Left renal cortex interstitium (tissue), 4 donors: ENCODE measurements at regions not wholly inside any gene's neighbourhood (a gene's known extent, or its start where the extent isn't known, plus 50 kb on each side); places are given as distances from the start of the nearest gene placed in this dataset.

Experiments used
- DNase-seq, 4 donors: peaks; one replicate each; pipeline ENCODE4 v3.0.0-alpha.2; 2013; ENCODE audit warnings: low read depth in 4 of 4, low spot score in 2 of 4, missing footprints in 1 of 4

DNA sequence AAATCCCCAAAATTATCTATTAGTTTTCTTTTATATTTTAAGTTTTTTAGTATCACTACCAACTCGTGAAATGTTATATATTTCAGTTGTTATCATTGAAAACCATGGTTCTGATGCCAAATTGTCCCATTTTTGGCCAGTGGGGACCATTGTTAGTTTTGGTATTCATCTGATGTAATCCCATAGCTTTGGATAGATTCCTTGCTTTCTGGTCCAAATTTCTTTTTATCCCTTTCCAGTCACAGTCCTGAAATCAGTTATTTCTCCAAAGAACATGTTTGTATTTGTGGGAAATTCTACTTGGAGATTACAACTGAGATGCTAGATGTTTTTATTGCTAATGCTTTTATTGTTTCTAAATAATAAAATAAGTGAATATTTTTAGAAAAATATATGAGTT is 976.8 kb upstream of the CRIM1 start:
- DNase-seq, result no peak

DNA sequence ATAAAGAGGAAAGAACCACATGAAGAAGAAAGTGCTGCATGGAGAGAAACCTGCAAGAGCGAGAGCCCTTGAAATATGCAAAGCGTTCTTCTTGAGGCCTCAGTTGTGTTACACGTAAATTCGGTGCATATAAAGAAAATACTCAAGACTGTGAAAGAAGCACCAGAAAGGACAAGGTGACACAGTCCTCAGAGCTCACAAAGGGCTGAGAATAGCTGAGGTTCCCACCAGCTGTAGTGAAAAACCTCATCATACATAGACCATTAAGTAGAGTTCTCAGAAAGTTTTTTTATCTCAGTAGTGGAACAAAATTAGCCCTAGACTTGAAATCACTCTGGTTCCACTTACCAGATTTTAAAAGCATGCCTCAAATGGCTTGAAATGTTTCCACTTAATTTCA is 980.7 kb upstream of the CRIM1 start:
- DNase-seq, result no peak

DNA sequence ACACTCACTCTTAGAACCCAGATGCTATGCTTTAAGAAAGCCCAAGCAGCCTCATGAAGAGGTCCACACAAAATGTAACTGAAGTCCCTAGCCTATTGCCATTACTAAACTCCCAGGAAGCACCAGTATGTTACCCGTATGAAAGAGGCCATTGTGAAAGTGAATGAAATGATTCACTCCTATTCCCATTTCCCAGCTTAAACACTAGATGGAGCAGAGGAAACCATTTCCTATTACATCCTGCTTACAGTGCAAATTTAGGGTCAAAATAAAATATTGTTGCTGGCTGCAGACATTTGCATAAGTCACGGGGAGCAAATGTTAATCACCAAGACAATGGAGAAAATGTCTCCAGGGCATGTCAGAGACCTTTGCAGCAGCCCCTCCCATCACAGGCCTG is 989.7 kb upstream of the CRIM1 start:
- no peak for DNase-seq

DNA sequence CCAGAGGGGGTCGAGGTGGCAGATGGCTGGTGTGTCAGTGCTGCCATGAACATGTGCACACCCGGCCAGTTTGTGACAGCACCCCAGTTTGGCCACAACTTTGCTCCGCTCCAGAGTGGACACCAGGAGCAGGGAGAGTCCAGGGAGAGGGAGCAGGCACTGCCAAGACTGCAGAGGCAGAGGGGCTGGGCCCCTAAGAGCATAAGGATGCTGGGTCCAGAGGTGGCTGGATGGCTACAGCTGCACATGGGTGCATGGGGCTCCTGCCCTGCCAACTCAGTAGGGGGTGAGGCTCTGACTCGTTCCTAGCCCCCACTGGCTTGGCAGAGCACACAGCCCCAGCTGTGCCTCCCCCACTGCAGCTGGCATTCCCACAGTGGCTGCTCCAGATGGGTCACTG is 999.2 kb upstream of the CRIM1 start:
- no peak for DNase-seq

DNA sequence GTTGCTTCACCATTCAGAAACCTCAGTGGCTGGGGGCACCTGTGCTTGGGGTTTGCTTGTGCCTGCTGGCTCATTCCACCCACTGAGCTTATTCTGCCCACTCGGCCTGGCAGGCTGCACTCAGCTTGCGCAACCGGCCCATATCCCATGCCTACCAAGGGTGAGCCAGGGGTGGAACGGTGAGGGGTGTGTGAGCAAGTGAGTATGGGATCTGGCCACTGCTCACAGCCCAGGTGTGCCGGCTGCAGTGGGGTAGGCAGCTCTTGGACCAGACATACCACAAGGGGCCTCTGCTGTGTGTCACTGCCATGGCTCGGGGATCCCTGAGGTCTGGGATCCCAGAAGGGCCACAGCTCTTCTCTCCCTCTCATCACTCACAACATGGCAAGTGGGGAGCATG is 1000.5 kb upstream of the CRIM1 start:
- DNase-seq, result no peak

DNA sequence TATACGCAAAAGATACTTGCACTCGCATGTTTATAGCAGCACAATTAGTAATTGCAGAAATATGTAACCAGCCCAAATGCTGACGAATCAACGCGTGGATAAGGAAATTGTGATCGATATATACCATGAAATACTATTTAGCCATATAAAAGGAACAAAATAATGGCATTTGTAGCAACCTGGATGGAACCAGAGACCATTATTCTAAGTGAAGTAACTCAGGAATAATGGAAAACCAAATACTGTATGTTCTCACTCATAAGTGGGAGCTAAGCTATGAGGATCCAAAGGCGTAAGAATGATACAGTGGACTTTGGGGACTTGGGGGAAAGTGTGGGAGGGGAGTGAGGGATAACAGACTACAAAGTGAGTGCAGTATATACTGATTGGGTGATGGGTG is 1008.0 kb upstream of the CRIM1 start:
- no peak for DNase-seq

DNA sequence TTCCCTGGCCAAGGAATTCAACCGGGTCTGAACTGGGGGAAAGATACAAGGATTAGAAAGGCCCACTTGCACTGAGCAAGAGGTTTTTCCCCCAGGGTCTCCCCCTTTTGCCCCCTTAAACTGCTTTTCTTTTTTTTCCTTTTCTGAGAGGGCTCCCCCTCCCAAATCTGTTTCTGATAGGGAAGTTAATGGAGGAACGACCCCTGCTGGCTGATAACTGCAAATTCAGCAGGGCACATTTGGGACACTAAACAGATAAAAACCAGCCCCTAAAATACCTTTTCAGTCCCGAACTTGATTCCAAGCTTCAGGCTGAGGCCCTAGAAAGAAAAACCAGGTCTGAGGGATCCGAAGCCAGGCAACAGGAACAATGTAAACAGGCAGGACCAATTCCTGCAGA is 1012.4 kb upstream of the CRIM1 start:
- no peak for DNase-seq

DNA sequence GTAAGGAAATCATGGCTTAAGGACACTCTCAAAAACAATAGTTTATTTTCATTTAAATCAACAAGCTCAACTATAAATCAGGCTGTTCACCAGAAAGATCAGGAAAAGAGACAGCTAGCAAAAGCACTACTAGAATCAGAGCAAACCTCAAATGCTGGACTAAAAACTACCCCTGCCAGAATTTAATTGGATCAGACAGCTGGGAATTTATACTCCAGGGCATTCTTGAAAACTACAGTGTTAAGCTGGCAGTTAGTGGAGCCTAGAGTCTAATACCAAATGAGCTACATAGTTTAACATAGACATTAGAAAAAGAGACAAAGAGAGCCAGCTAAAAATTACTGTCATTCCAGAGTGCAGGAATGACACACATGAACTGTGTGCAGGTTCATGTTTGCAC is 1016.4 kb upstream of the CRIM1 start:
- no peak for DNase-seq

DNA sequence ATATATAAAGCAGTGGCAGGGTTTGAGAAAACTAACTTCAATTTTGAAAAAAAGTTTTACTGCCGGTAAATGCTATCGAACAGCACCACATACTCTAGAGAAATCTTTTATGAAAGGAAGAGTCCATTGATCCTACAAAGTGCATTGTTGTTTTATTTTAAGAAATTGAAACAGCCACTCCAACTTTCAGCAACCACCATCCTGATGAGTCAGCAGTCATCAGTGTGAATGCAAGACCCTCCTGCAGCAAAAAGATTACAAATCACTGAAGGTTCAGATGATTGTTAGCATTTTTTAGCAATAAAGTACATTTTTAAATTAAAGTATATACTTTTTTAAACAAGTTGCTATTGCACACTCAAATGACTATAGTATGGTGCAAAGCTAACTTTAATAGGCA is 1017.7 kb upstream of the CRIM1 start:
- no peak for DNase-seq

DNA sequence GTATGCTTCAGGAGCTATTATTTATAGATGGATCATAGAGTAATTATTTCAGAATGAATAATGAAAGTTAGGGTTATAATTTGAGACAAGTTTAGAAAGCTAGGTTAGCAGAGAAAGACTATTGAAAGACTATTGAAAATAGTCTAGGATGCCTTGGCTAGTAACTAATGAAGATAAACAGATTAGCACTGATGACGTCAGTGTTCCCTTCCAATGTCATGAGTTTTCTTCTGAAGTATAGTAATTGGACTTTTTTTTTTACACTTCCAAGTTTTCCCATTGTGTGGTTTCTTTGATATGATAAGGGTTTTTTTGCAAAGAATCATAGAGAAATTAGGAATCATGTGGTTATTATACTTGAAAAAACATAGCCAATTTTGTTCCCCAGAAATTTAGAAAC is 1041.5 kb upstream of the CRIM1 start:
- no peak for DNase-seq

DNA sequence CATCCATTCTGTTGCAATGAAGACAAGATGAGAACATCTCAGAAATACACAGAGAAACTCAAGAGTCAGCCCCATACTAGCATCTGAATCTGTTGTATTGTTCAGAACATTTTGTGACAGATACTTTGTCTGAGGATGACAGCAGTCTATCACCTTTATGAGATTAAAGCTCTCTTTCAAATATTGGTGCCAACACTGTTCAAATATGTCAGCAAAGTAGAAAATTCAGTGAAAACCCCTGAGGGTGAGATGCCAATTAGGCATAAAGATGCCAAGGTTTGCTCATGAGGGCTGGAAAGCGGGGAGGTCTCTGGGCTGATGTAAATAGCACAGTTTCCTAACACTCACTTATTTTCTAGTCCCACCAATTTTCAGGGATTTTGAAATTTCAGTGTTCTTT is 1054.2 kb upstream of the CRIM1 start:
- DNase-seq, result no peak

DNA sequence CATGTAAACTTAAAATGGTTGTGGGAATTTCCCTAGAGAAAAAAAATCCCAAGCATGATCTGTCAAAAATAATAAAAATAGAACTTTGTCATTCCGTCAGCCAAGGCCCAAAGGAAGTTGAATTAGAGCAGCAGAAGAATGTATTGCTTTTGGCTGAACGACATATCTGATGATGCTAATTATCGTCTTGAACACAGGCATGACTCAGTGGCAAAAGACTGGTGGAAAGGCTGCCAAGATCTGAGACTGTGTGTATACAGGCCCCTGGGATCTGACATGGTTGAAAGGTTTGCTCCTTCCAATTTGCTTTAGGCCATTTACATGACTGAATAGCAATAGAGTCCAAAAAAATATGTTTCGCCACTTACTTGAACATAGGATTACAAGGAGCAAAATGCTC is 1057.1 kb upstream of the CRIM1 start:
- peak in 3 of 4 donors; percentile 2 to 19 (median 11) for DNase-seq

DNA sequence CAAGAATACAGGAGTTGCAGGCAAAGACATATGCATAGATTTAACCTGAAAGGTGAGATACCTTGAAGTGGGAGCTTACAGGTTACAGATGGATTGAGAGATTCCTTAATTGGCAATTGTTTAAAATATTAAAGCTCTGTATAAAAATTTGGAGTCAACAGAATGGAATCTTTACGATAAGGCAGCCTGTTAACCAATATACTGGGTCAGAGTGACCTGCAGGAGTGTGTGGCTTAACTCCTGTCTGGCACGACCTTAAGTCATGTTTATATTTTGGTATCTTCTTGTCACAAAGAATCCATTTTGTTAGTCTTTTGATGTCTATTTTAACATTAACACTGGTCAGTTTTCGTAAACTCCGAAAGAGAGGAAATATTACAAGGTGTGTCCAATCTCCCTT is 1058.2 kb upstream of the CRIM1 start:
- no peak for DNase-seq

DNA sequence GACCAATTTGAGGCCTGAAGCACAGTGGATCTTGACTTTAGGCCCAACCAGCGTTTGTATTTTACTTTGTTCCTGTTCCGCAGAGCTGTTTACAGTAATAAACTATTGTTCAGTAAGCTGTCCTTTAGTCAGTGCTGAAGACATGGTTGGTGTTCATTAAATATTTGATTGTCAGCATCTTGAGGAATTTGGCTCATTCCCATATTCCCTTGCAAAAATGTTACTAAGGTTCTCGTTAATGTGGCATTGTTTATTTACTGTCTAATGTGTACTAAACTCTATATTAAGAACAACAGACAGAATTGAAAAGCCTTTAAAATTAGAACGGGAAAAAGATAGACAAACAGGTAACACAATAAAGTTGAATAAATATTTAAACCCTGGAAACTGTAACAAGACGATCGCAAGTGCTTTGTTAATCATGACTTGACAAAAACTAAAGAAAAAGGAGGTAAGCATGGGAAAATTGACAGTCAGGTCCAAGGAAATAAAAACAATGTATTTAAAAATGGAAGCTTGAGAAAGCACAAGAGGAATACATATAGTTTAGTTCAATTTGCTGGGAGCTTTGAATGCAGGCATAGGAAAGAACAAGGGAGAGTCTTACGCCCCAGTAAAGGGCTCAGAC is 1060.8 kb upstream of the CRIM1 start:
- DNase-seq, result no peak

DNA sequence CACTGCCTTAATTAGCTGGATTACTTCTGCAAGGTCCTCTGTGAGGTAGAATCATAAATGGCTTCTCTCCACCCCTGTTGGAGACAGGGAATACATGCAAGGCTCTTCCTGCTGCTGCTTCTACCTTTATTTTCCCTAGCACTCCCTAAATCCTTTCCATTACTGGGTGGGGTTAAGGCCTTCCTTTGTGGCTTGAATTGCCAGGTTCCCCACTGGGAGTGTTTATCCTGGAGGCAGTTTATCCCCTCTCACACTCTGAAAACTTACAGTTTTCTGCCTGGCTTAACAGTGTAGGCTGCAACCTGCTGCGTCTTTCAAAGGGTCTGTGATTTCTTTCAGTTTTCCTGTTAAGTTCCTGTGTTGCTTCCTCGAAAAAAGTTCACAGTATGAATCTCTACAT is 1062.3 kb upstream of the CRIM1 start:
- DNase-seq, result no peak

DNA sequence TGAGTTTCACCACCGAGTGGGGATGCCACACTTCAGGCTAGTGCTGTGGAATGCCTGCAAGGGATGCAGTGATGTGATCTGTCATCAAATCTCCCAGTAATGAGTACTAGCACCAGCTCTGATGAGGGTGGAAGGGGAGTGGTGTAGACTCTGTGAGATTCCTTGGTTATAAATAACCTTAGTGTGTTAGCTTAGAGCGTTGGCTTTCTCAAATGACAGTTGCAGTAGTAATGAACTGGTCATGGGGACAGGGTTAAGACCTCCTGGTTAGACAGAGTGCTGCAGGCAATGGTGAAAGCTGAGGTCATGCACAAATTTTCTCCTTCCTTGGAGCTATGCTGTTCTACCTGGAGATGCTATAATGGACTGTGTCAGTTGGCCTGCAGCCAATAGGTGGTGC is 1063.4 kb upstream of the CRIM1 start:
- no peak for DNase-seq

DNA sequence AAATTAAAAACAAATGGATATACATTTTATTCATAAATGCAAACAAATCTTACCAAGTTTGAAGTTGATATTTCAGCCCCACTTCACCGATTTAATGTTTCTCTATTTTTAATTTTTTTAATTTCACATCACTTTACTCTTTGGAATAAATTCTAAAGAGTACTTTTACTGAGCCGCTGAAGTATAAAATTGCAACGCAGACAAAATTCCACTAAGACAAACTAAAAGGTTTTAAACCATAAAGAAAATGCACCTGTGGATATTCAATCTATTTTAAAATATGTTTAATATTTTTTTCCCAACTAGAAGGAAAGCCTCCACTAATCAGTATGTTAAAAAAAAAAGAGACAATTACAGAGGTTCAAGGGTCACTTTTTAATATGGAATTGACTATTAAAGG is 1073.9 kb upstream of the CRIM1 start:
- no peak for DNase-seq

DNA sequence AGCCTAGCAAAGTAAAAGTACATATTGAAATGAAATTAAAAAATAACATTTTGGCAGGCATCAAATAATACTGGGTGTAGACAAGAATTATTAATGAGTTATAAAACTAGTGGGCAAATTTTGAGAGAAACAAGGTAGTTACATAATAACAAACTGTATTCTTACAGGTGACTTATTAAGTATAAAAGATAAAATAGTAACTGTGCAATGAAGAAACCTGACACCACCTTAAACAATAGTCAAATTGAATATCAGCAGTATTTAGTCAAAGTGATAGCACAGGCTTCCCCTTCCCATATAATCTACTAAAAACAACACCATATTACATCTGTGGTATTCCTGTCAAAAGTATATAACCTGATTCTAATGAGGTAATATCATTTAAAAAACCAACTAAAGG is 1099.8 kb upstream of the CRIM1 start:
- no peak for DNase-seq

DNA sequence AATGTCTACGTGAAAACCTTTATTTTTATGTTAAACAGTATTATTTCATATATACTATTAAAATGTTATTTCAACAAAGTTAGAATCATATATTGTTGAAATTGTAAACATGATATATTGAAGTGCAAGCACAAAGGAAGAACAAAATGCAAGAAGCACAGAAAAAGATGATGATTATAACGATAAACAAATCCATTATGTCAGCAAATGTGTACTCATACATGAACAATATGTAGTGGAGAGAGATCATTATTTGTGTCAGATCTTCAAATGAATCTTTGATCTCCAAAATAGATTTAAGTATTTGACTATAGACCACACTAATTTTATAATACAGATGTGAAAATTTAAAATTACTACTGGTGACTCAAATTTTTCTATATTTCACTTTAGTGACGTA is 1104.4 kb upstream of the CRIM1 start:
- DNase-seq, result no peak

DNA sequence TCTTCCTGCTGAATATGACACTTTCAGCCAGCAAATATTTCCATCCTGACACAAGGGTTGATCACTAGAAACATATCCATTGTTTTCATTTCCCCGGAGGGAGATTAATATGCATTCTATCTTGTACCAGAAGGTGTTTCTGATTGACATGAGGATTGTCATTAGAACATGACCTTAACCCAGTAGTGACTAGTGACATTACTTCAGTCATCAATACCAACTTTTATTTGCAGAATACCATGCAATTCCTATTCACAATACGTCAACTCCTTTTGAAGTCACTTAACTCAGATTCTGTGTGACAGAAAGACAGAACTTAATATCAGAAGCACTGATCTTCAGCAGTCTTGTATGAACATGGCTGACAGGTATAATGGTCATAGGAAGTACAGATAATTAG is 1108.9 kb upstream of the CRIM1 start:
- no peak for DNase-seq

DNA sequence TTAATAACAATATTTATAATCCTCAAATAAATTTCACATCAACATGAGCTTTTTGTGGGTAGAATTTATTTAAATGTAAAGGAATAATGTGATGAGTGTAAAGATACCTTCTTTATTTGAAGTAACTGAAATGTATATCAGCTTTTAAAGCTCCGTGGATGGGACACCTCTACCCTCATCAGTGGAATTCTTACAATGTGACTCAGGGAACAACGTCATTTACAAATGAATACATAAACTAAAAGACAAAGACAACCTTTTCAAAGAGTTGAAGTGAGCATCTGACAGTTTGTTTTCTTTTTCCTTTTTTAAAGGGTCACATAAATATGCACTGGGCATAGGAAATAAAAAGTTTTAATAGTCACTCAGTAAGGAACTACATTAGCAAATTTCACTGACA is 1127.0 kb upstream of the CRIM1 start:
- DNase-seq, result no peak

DNA sequence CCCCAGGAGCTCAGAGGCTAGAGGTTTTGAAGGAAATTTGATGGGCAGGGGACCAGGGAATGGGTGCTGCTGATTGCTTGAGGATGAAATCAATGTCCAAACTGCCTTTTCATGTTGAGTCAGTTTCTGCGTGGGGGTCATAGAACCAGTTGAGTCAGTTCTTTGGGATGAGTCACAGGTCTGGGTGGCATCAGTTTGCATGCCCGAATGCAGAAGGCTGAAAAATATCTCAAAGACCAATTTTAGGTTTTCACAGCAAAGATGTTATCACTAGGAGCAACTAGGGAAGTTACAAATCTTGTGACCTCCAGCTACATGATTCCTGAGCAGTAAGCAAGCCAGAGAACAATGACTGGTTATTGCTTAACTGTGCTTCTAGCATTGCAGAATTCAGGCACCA is 1135.1 kb upstream of the CRIM1 start:
- no peak for DNase-seq

DNA sequence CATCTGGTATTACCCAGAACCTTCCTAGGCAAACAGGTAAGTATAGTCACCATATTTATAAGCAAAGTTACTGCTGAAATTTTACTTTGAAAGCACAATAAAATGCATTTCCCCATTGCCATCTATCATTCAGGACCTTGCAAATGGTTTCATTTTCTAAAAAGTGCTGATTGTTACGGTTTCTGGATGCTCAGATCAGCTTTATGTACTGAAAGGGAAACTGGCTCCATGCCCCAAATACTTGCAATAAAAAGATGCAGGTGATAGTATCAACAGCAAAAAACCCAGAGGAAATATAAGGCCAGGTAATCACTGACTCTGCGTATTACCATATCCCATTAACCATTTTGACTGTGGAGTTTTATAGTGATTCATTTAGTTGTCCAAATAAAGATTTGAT is 1150.7 kb upstream of the CRIM1 start:
- no peak for DNase-seq

DNA sequence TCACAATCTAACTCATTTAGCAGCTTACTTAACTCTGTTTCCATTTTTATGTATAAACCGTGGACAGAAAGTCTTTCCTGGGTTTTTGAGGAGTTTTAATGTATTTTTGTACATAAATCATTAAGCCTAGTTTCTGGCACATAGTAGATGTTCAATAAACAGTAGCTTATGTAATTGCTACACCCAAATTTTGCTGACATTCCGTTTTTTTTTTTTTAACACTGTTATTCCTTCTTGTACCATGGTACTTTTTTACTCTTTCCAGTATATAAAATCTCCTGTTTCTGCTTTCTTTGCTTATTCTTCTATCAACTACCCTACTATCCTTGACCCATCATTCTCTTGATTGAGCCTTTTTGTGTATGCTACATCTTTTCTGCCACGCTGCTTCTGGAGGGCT is 1151.3 kb upstream of the CRIM1 start:
- no peak for DNase-seq
